ENCODE measurements at regions not wholly inside any gene's neighbourhood (a gene's known extent, or its start where the extent isn't known, plus 50 kb on each side); places are given as distances from the start of the nearest gene placed in this dataset.

GRCh38 chrX:115713460-115713859 lies 152.5 kb downstream of the PLS3 start:
- TF ChIP-seq CTCF (IDR thresholded peaks at IDR 0.05) (no peak), POLR2A (IDR thresholded peaks at IDR 0.05) (no peak)

Measured in testis (tissue), 2 donors.